Suprapubic skin (tissue), 4 donors: ENCODE measurements at regions not wholly inside any gene's neighbourhood (a gene's known extent, or its start where the extent isn't known, plus 50 kb on each side); places are given as distances from the start of the nearest gene placed in this dataset.

Experiments used
- EP300 ChIP-seq: sonication (generic); formaldehyde crosslinking; IDR thresholded peaks from one replicate; pipeline ENCODE4 v1.6.1; 2017; ENCODE audit warnings: antibody characterized with exemption
- POLR2A ChIP-seq, 2 donors: fragments of 450-650 bp; IDR thresholded peaks; one replicate each; pipeline ENCODE4 v1.6.1; 2017; ENCODE audit warnings: antibody characterized with exemption in 2 of 2, mild to moderate bottlenecking in 2 of 2, moderate library complexity in 2 of 2
- POLR2AphosphoS5 ChIP-seq, 3 donors: sonication (generic); formaldehyde crosslinking; IDR thresholded peaks; one replicate each; pipeline ENCODE4 v1.6.1; 2017; ENCODE audit warnings: antibody characterized with exemption in 3 of 3
- TF ChIP-seq, protein P1 (sequence below), 2 donors: fragments of 200-600 bp in 1 of 2; fragments of 450-650 bp in 1 of 2; sonication (generic) in 1 of 2; IDR thresholded peaks; one replicate each; pipeline ENCODE4 v1.5.1; 2016 to 2019; ENCODE audit warnings: antibody characterized with exemption in 2 of 2, mild to moderate bottlenecking in 1 of 2, moderate library complexity in 1 of 2

DNA sequence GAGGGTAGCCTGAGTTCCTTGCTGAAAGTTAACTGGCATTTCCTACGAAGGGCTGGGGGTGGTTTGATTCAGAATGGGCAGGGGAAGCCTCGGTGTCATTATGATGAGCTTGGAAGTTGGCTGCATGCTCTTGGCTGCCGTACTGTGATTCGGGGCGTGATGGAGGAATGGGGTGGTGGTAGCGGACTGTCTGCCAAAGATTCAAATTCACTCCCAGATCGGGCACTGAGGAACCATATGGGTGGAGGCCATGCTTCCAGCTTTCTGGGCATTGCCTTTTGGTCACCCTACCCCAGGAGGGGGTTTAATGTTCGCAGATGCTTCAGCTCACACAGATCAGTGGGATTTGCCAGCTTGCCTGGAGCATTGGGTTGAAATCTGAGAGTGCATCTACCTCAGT, 492.8 kb upstream of the EEF2KMT start:
- TF ChIP-seq, protein P1, sequence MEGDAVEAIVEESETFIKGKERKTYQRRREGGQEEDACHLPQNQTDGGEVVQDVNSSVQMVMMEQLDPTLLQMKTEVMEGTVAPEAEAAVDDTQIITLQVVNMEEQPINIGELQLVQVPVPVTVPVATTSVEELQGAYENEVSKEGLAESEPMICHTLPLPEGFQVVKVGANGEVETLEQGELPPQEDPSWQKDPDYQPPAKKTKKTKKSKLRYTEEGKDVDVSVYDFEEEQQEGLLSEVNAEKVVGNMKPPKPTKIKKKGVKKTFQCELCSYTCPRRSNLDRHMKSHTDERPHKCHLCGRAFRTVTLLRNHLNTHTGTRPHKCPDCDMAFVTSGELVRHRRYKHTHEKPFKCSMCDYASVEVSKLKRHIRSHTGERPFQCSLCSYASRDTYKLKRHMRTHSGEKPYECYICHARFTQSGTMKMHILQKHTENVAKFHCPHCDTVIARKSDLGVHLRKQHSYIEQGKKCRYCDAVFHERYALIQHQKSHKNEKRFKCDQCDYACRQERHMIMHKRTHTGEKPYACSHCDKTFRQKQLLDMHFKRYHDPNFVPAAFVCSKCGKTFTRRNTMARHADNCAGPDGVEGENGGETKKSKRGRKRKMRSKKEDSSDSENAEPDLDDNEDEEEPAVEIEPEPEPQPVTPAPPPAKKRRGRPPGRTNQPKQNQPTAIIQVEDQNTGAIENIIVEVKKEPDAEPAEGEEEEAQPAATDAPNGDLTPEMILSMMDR (IDR thresholded peaks at IDR 0.05), result no peak
- no peak for TF ChIP-seq EP300
- TF ChIP-seq POLR2A (IDR thresholded peaks at IDR 0.05), result no peak
- no peak for TF ChIP-seq POLR2AphosphoS5 (IDR thresholded peaks at IDR 0.05)
